Hematopoietic multipotent progenitor cell treated with erythropoietin and hydrocortisone succinate and interleukin-3 and kit ligand, for 6 days (in vitro differentiated cells): ENCODE measurements at regions not wholly inside any gene's neighbourhood (a gene's known extent, or its start where the extent isn't known, plus 50 kb on each side); places are given as distances from the start of the nearest gene placed in this dataset.
A peak's percentile ranks its signal among the peaks of the same experiment; 100 is the strongest.

Source experiments
- DNase-seq: peaks from one replicate; pipeline ENCODE4 v3.0.0-alpha.2; 2015

GRCh38 chr4:130233377-130234047, 1137.6 kb downstream of the C4orf33 start:
- DNase-seq = no peak

DNA sequence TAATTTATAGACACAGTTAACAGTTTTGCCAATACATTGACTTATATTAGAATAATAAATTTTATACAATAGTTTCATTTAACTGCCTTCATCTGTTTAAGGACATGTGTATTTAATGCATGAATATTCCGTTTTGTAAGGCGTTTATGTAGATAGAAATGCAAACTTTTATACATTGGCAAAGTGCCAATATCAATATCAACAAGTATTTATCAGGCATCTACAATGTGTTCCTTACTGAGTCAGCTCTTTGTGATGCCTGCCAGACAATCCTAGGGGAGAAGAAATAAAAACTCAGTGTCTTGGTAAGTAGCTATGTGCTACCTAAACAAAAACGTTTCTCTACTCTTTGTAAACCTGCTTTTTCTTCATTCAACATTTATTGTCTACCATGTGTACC, 1142.2 kb downstream of the C4orf33 start:
- no peak for DNase-seq

- DNase-seq = no peak
Measured at GRCh38 chr4:130249002-130249401, 1153.0 kb downstream of the C4orf33 start.

DNA sequence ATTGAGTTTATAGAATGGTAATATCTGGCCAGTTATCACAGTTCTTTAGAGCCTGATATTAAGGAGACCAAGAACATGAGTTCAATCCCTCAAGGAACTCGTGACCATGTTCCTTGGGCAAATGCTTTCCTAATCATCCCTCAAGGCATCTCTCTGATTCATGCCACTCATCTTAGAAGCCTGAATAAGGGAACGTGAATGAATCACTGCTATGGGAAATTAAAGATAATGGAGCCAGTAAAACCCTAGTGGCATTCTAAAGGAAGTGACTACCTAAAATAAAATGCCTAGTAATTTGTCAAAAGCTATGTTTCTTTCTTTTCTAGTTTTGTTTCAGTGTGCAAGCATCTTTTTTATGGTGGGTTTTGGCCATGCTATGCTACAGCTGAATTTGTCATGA, 1161.3 kb downstream of the C4orf33 start:
- no peak for DNase-seq

DNA sequence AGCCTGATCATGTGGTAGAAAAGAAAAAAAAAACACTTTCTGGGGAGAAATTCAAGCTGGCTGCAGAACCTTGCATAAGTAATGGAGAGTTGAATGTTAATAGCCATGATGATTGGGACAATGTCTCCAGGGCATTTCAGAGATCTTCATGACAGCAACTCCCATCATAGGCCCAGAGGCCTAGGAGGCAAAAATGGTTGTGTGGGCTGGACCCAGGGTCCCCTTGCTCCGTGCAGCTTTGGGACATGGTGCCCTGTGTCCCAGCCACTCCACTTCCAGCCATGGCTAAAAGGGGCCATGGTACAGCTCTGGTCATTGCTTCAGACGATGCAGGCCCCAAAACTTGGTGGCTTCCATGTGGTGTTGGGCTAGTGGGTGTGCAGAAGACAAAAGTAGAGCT, 1170.9 kb downstream of the C4orf33 start:
- no peak for DNase-seq

- no peak for DNase-seq
Measured at GRCh38 chr4:130288576-130288975, 1192.6 kb downstream of the C4orf33 start.

DNA sequence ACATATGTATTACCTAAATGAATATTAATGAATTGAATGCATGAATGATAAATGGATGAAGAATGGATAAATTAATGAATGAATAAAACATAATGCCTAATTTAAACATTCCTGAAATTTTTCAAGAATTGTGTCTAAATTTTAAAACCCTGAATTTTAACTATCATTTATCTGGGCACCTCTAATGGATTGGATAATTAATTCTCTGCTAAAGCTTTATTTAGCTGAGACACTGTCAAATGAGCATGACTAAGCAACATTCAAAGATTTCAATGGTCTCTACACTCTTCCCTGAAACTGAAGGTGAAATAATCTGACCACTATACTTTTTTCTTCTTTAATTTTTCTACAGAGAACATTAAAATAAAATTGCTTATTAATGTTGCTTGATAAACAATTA, 1197.7 kb downstream of the C4orf33 start:
- DNase-seq = no peak

DNA sequence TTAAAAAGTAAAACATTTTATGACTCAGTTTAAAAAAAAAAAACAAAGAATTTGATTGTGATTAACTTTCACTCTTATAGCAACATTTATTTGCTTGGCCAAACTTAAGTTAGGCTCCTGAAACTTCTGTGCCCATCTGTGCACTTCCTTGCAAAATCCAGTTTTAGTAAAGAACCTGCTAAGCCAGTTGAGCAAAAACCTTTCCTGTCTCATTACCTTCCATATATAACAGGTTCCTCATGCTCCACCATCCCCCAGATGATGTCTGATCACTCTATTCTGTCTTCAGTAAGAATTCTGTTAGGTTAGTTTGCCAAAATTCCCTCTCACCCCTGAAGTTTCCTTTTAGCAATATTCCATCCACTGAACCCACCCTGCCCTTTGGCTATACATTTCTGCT, 1200.5 kb downstream of the C4orf33 start:
- DNase-seq = no peak

GRCh38 chr4:130306566-130306965, 1210.6 kb downstream of the C4orf33 start:
- no peak for DNase-seq

- no peak for DNase-seq
Measured at GRCh38 chr4:130309221-130309620, 1213.3 kb downstream of the C4orf33 start.

DNA sequence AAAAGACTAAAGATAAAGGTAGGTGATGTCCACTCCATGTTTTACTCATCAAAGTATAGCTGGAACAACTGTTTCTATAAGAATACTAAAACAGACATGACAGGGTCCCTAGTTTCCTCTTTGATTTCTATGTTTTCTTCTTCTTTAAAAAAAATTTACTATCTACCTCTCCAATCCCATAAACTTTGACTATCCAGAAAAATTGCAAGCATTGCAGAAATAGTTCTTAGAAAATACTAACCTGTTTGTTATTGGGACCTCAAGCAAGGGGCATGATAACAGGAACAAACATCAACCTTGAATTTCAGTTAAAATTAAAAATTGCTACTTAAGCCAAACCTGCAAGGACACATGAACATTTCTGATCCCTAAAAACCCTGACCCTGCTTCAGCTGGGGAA, 1226.5 kb downstream of the C4orf33 start:
- DNase-seq = no peak

- DNase-seq = no peak
Measured at GRCh38 chr4:130329036-130329435, 1233.1 kb downstream of the C4orf33 start.

DNA sequence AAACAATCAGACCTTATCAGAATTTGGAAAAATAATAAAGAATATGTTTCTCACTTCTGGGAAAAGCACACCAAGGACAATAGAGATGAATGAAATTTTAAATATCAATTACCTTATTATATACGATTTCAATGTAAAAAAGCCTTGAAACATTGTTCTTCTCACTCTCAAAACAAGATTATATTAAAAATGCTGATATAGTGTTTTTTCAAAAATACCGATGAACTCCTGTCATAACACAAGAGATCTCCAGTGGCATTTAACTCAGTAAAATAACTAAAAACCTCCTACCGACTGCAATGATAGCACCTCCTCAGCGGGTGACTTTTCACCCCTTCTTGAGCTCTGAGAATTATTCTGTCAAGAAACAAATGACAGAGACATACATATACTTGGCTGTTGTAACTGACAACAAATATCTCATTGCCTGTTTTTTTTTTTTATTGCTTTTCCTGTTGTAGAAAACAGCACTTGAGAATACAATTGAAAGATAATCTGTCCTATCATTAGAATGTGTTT, 1237.3 kb downstream of the C4orf33 start:
- no peak for DNase-seq

DNA sequence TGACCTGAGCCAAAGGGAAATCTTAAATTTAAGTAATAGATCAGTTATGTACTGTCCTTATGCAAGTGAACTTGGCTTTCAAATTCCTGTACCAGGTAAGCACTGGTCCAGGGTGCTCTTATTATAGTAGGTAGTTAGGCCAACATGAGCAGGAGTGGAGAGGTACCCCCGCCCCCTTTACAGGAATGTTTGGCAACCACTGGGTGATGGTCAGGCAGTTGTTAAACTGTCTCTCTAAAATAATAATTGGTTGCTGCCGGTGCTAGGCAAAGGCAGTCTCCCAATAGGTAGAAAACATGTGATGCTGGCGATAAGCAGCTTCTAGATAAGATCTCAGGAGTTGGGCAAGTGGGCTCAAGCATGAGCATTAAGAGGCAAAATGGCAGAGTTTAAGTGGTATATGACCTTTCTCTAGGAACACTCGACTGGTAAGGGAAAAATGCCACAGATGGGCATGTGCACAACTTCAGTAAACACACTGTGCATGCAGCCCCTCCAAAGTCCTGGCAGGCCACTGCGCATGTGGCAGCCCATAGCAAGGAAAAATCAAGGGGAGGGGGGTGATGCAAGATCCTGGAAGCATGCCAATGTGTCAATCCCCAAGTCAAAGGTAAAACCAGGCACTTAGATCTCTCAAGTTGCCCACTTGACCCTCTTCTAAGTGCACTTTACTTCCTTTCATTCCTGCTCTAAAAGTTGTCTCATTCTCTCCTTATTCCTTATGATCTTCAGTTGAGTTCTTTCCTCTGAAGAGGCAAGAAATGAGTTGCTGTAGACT, 1239.7 kb downstream of the C4orf33 start:
- DNase-seq = no peak

DNA sequence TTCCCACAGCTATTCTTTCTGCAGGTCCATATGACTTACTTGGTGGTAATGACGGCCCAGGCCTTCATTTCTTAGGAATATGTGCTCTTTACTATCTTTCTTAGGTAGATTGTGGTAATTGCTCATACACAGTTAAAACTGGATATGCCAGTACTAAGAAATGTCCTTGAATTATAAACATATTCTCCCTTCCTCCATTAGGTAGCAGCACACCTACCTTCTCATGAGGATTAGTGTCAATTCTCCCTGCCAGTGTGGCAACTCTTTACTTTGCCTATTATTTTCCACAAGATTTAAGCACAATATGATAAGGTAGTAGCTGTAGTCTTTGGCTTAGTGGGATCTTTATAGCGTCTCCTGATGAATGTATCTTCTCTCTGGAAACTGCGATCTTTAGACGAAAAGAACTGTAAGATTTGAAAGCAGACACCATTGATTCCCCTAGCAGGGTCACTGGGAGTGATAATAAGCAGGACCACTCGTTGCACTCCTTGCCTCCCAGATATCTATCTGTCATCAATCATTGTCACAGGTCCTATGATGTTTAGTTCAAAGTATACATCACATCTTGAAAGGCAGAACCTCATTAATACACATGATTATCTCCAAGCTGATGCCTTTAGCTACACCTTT, 1240.7 kb downstream of the C4orf33 start:
- DNase-seq = peak; percentile 32

DNA sequence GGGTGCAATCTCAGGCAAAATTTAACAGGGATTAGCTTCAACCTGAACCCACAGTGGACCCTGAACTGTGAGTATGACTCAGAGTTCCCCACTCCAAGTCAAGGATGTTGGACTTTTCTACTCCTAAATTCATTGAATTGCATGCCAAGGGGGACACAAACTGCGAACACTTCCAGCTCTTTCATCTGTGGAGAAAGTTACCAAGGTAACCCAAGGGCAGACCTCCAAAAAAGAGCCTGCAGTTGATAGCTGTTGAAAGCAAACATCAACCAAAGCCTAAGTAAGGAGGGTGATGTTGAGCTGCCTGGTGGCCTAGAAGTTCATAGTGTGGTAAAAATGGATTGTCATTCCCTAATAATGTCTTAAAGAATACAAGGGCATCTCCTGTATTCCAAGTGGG, 1242.9 kb downstream of the C4orf33 start:
- no peak for DNase-seq

DNA sequence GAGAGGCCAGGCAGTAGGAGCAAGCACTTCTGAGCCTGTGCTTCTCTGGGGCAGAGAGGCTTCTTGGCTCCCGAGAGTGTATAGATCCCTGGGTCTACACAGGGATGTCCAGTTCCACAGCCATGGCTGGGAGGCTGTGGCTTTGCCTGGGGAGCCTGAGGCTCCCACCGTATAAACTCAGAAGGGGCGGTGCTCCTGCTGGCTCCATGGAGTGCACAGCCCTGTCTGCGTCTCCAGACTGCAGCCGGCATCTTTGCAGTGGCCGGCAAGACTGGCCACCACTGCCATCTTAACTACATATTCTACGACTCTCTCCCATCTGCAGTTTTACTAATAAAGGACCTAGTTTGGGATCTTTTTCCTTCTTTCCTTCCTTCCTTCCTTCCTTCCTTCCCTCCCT, 1253.8 kb downstream of the C4orf33 start:
- no peak for DNase-seq

GRCh38 chr4:130356873-130357272, 1260.9 kb downstream of the C4orf33 start:
- no peak for DNase-seq

DNA sequence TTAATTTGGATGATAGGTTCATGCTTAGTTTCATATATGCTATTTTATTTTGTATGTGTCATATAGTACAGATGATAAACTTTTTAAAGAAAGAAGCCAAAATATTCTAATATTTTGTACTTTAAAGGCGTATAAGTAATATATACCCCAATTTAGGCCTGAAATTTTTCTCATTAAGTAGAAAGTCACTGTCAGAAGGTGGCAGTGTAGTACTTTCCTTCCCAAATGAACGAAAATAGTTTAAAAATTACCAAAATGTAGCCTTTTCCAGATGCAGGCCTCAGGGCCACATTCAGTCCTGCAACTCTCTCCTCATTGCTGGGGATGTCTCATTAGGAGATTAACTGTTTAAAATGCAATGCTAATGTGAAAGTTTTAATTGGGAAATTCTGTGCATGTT, 1263.6 kb downstream of the C4orf33 start:
- peak; percentile 11 for DNase-seq

DNA sequence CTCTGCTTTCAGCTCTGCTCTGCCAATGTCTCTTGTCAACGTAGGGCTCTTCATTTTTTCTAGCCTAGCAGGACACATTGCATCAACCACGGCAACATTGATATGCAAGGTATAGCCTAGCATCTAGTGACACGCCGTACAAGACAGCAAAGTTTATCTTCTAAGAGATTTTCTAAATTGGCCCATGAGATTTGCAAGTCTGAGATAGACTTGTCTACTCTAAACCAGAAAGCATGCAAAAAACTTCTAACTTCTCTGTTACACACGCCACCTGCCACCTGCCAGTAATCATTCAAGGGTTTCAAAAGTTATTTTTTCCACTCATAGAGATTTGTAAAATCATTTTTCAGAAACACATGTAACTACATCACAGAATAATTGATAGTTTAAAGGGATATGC, 1265.7 kb downstream of the C4orf33 start:
- DNase-seq = no peak

- no peak for DNase-seq
Measured at GRCh38 chr4:130368668-130369067, 1272.7 kb downstream of the C4orf33 start.

GRCh38 chr4:130393231-130393630, 1297.3 kb downstream of the C4orf33 start:
- DNase-seq = no peak

DNA sequence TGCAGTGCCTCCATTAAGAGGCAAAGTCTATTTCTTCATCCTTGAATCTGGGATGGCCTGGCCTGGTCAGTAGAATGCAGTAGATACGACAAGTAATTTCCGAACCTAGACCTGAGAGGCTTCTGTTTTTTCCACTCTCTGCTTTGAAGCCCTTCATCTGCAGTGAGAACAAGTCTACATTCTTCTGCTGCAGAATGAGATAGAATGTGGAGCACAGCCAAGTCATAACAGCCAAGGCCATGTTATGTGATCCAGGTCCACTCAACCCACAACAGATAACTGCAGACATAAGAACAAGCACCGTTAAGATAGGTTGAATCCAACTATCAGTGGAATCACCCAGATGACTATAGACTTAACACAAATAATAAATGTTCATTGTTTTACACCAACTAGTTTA, 1297.7 kb downstream of the C4orf33 start:
- DNase-seq = no peak

DNA sequence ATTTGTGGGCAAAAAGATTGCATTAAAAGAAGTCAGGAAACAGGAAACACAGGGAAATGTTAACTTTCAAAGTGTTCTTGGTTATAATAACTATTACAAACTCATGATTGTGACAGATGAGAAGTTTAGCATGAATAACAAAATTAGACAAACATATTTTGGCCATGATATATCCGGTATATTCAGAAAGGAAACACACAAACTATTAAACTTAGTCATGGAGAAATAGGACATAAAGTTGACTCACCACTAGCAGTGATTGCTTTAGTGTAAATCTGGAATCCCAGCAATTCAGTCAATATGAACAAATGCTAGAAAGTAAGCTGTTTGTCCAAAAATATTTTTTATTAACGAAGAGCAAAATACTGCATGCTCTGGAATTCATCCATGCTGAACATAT, 1299.9 kb downstream of the C4orf33 start:
- DNase-seq = no peak
